ENCODE measurements at regions not wholly inside any gene's neighbourhood (a gene's known extent, or its start where the extent isn't known, plus 50 kb on each side); places are given as distances from the start of the nearest gene placed in this dataset.

DNA sequence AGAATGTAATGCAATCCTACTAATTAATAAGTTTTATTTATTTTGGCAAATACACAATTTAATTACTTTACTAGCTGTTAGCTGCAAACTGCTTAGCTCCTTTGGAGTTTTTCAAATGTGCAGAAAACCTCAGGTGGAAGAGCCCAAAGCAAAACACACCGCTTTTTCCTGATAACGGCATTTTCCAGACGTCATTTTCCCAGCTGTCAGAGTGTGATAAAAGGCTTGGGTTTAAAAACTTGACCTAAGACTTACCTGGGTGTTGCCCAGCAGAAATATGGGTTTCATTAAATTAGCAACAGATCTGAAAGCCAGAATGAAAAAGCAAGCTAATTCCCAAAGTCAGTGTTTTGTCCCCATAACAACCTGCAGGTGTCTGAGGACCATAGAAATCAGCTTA is 204.0 kb upstream of the HMCN1 start:
- Histone ChIP-seq H3K4me3 (ENCODE audit: low read length) (no peak overlapping the region), H3K4me1 (ENCODE audit: insufficient read depth, low read length) (peaks cover 3% of the 10 kb centered on the region; the same call in 1 of the 2 replicates), H2AFZ (ENCODE audit: low read length) (no peak overlapping the region), H3K79me2 (ENCODE audit: low read length) (no peaks in the 10 kb centered on the region), H3K9me2 (replicated peaks; ENCODE audit: low read length) (no peaks in the 10 kb centered on the region), H3K27me3 (ENCODE audit: low read length) (no peaks in the 10 kb centered on the region), H4K20me1 (ENCODE audit: low read length) (no peaks in the 10 kb centered on the region), H3K9me3 (ENCODE audit: low read length) (no peaks in the 10 kb centered on the region), H3K27ac (ENCODE audit: low read length) (no peak overlapping the region), H3K4me2 (ENCODE audit: low read length) (no peak overlapping the region), H3F3A (ENCODE audit: low read length, unreplicated experiment) (no peaks in the 10 kb centered on the region), H3K9ac (ENCODE audit: low read length) (no peak overlapping the region), H3K36me3 (ENCODE audit: low read depth, low read length) (no peaks in the 10 kb centered on the region)
- ATAC-seq (no peak), DNase-seq (no peak)
- intact Hi-C loops (cut with micrococcal nuclease) = no loop called here
- no TSS peak for BruUV-seq (replicated peaks)
- TF ChIP-seq EZH2phosphoT487 (IDR thresholded peaks at IDR 0.05; ENCODE audit: borderline replicate concordance, low read length) (no peak), EZH2 (IDR thresholded peaks at IDR 0.05; ENCODE audit: low read length, unreplicated experiment) (no peak)
- TF ChIP-seq, protein P1, sequence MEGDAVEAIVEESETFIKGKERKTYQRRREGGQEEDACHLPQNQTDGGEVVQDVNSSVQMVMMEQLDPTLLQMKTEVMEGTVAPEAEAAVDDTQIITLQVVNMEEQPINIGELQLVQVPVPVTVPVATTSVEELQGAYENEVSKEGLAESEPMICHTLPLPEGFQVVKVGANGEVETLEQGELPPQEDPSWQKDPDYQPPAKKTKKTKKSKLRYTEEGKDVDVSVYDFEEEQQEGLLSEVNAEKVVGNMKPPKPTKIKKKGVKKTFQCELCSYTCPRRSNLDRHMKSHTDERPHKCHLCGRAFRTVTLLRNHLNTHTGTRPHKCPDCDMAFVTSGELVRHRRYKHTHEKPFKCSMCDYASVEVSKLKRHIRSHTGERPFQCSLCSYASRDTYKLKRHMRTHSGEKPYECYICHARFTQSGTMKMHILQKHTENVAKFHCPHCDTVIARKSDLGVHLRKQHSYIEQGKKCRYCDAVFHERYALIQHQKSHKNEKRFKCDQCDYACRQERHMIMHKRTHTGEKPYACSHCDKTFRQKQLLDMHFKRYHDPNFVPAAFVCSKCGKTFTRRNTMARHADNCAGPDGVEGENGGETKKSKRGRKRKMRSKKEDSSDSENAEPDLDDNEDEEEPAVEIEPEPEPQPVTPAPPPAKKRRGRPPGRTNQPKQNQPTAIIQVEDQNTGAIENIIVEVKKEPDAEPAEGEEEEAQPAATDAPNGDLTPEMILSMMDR (conservative IDR thresholded peaks at IDR 0.05; ENCODE audit: low read depth, low read length) = no peak
- POLR2A ChIA-PET (ENCODE audit: unreplicated experiment) = no interaction called here
- CTCF ChIA-PET = no interaction called here

DNA sequence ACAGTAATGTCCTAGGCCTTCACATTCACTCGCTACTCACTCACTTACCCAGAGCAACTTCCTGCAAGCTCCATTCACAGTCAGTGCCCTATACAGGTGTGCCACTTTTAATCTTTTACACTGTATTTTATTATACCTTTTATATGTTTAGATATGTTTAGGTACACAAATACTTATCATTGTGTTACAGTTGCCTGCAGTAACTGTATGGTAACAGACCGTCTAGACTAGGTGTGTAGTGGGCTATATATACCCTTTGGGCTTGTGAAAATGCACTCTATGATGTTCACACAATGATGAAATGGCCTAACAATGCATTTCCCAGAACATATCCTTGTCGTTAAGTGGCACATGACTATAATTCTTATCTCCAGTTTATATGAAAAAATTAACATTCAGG is 204.5 kb upstream of the HMCN1 start:
- no peak overlapping the region for H3K9ac ChIP-seq (ENCODE audit: low read length)
- H3K4me2 ChIP-seq (ENCODE audit: low read length) = no peak overlapping the region
- no peak overlapping the region for H3K27ac ChIP-seq (ENCODE audit: low read length)
- no peaks in the 10 kb centered on the region for H3K4me1 ChIP-seq (ENCODE audit: insufficient read depth, low read length)
- no peaks in the 10 kb centered on the region for H4K20me1 ChIP-seq (ENCODE audit: low read length)
- POLR2A ChIA-PET (ENCODE audit: unreplicated experiment) = no interaction called here
- H3K36me3 ChIP-seq (ENCODE audit: low read depth, low read length) = no peaks in the 10 kb centered on the region
- intact Hi-C loops (cut with micrococcal nuclease) = no loop called here
- no peaks in the 10 kb centered on the region for H3K9me3 ChIP-seq (ENCODE audit: low read length)
- CTCF ChIA-PET = no interaction called here
- H3K9me2 ChIP-seq (replicated peaks; ENCODE audit: low read length) = no peaks in the 10 kb centered on the region
- H3K27me3 ChIP-seq (ENCODE audit: low read length) = no peaks in the 10 kb centered on the region
- BruUV-seq (replicated peaks) = no TSS peak
- DNase-seq (no peak), ATAC-seq (no peak)
- no peaks in the 10 kb centered on the region for H3K79me2 ChIP-seq (ENCODE audit: low read length)
- no peaks in the 10 kb centered on the region for H3F3A ChIP-seq (ENCODE audit: low read length, unreplicated experiment)
- no peak overlapping the region for H3K4me3 ChIP-seq (ENCODE audit: low read length)
- TF ChIP-seq EZH2phosphoT487 (IDR thresholded peaks at IDR 0.05; ENCODE audit: borderline replicate concordance, low read length) = no peak
- no peak overlapping the region for H2AFZ ChIP-seq (ENCODE audit: low read length)

DNA sequence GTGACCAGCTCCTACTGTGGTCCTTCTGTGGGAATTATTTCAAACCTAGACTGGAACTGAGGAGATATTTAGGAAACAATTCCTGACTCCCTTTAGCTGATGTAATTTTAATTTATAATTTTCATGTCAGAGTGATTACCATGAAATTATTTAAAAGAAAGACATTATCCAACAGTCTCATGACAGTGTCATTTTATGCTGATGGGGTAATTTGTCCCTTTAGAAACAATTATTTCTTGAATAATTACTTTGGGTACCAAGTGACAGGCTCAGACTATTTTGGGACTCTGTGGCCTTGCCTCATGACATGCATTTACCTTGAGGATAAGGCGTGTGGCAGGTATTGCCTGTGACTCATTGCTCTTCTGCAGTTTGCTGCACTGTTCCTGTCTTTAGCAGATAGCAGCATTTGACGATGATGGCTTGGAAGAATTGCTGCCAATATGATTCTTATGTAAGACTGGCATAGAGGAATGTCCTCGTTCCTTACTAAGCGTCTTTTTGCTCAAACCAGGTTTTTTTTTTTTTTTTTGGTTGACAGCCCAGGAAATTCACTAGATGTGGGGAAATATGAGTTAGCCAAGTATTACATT is 206.0 kb upstream of the HMCN1 start:
- H3K36me3 ChIP-seq (ENCODE audit: low read depth, low read length) = no peaks in the 10 kb centered on the region
- no TSS peak for BruUV-seq (replicated peaks)
- no peak overlapping the region for H3K9ac ChIP-seq (ENCODE audit: low read length)
- peak; percentile 1 for DNase-seq
- H3K9me3 ChIP-seq (ENCODE audit: low read length) = no peaks in the 10 kb centered on the region
- H3F3A ChIP-seq (ENCODE audit: low read length, unreplicated experiment) = no peaks in the 10 kb centered on the region
- no peaks in the 10 kb centered on the region for H3K27me3 ChIP-seq (ENCODE audit: low read length)
- H3K4me2 ChIP-seq (ENCODE audit: low read length) = no peak overlapping the region
- H3K27ac ChIP-seq (ENCODE audit: low read length) = no peak overlapping the region
- H4K20me1 ChIP-seq (ENCODE audit: low read length) = no peaks in the 10 kb centered on the region
- H3K79me2 ChIP-seq (ENCODE audit: low read length) = no peaks in the 10 kb centered on the region
- no peaks in the 10 kb centered on the region for H3K9me2 ChIP-seq (replicated peaks; ENCODE audit: low read length)
- no peak overlapping the region for H3K4me3 ChIP-seq (ENCODE audit: low read length)
- ATAC-seq = no peak
- no peaks in the 10 kb centered on the region for H3K4me1 ChIP-seq (ENCODE audit: insufficient read depth, low read length)
- TF ChIP-seq EZH2 (IDR thresholded peaks at IDR 0.05; ENCODE audit: low read length, unreplicated experiment) (no peak), EZH2phosphoT487 (IDR thresholded peaks at IDR 0.05; ENCODE audit: borderline replicate concordance, low read length) (no peak)
- TF ChIP-seq, protein P1 (conservative IDR thresholded peaks at IDR 0.05; ENCODE audit: low read depth, low read length) = no peak
- intact Hi-C loops (cut with micrococcal nuclease) = no loop called here
- no peak overlapping the region for H2AFZ ChIP-seq (ENCODE audit: low read length)
- ChIA-PET POLR2A (ENCODE audit: unreplicated experiment) (no interaction called here), CTCF (no interaction called here)

All from PC-3 (cell line).